ENCODE measurements at regions not wholly inside any gene's neighbourhood (a gene's known extent, or its start where the extent isn't known, plus 50 kb on each side); places are given as distances from the start of the nearest gene placed in this dataset.

DNA sequence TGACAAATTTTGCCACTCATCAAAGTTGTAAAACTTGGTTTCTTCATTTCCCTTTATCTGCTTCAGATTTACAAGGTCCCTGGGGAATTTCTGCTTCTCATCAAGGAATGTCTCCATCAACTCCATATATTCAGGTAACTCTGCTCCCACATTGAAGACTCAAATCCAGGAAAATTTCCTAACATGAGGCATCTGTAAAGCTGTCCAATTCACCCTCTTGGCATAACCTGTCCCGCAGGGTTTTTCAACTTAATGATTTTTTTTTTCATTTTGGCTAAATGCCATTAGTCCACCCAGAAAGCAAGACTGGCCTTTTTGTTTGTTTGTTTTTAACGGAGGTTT lies 50.2 kb upstream of the SLC30A5 start:
- no peak for TF ChIP-seq EZH2 (IDR thresholded peaks at IDR 0.05; ENCODE audit: low read depth, unreplicated experiment)
- TF ChIP-seq, protein P1, sequence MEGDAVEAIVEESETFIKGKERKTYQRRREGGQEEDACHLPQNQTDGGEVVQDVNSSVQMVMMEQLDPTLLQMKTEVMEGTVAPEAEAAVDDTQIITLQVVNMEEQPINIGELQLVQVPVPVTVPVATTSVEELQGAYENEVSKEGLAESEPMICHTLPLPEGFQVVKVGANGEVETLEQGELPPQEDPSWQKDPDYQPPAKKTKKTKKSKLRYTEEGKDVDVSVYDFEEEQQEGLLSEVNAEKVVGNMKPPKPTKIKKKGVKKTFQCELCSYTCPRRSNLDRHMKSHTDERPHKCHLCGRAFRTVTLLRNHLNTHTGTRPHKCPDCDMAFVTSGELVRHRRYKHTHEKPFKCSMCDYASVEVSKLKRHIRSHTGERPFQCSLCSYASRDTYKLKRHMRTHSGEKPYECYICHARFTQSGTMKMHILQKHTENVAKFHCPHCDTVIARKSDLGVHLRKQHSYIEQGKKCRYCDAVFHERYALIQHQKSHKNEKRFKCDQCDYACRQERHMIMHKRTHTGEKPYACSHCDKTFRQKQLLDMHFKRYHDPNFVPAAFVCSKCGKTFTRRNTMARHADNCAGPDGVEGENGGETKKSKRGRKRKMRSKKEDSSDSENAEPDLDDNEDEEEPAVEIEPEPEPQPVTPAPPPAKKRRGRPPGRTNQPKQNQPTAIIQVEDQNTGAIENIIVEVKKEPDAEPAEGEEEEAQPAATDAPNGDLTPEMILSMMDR (conservative IDR thresholded peaks at IDR 0.05; ENCODE audit: low read depth in 2 of 2): no peak
- no peak for TF ChIP-seq NANOG (IDR thresholded peaks at IDR 0.05; ENCODE audit: borderline replicate concordance)
- TF ChIP-seq, protein P2, sequence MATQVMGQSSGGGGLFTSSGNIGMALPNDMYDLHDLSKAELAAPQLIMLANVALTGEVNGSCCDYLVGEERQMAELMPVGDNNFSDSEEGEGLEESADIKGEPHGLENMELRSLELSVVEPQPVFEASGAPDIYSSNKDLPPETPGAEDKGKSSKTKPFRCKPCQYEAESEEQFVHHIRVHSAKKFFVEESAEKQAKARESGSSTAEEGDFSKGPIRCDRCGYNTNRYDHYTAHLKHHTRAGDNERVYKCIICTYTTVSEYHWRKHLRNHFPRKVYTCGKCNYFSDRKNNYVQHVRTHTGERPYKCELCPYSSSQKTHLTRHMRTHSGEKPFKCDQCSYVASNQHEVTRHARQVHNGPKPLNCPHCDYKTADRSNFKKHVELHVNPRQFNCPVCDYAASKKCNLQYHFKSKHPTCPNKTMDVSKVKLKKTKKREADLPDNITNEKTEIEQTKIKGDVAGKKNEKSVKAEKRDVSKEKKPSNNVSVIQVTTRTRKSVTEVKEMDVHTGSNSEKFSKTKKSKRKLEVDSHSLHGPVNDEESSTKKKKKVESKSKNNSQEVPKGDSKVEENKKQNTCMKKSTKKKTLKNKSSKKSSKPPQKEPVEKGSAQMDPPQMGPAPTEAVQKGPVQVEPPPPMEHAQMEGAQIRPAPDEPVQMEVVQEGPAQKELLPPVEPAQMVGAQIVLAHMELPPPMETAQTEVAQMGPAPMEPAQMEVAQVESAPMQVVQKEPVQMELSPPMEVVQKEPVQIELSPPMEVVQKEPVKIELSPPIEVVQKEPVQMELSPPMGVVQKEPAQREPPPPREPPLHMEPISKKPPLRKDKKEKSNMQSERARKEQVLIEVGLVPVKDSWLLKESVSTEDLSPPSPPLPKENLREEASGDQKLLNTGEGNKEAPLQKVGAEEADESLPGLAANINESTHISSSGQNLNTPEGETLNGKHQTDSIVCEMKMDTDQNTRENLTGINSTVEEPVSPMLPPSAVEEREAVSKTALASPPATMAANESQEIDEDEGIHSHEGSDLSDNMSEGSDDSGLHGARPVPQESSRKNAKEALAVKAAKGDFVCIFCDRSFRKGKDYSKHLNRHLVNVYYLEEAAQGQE (IDR thresholded peaks at IDR 0.05; ENCODE audit: unreplicated experiment): no peak
- no peak for TF ChIP-seq JUNB (IDR thresholded peaks at IDR 0.05; ENCODE audit: unreplicated experiment)
- TF ChIP-seq POLR2AphosphoS5 (IDR thresholded peaks at IDR 0.05; ENCODE audit: low read depth): no peak
- TF ChIP-seq ZNF114 (CRISPR knock-in tag; IDR thresholded peaks at IDR 0.05): no peak
- TF ChIP-seq, protein P3, sequence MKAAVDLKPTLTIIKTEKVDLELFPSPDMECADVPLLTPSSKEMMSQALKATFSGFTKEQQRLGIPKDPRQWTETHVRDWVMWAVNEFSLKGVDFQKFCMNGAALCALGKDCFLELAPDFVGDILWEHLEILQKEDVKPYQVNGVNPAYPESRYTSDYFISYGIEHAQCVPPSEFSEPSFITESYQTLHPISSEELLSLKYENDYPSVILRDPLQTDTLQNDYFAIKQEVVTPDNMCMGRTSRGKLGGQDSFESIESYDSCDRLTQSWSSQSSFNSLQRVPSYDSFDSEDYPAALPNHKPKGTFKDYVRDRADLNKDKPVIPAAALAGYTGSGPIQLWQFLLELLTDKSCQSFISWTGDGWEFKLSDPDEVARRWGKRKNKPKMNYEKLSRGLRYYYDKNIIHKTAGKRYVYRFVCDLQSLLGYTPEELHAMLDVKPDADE (IDR thresholded peaks at IDR 0.05): no peak
- no peak for TF ChIP-seq CREB1 (CRISPR knock-in tag; IDR thresholded peaks at IDR 0.05; ENCODE audit: low read depth)
- TF ChIP-seq EZH2phosphoT487 (IDR thresholded peaks at IDR 0.05; ENCODE audit: unreplicated experiment): no peak
- no peak for TF ChIP-seq STAT1 (IDR thresholded peaks at IDR 0.05; ENCODE audit: unreplicated experiment)
- no peak for TF ChIP-seq ZNF331 (CRISPR knock-in tag; IDR thresholded peaks at IDR 0.05; ENCODE audit: low read depth)

Data from GM23338 (cell line).